ENCODE measurements at regions not wholly inside any gene's neighbourhood (a gene's known extent, or its start where the extent isn't known, plus 50 kb on each side); places are given as distances from the start of the nearest gene placed in this dataset.

- TF ChIP-seq CTCF (IDR thresholded peaks at IDR 0.05) (no peak), POLR2AphosphoS5 (IDR thresholded peaks at IDR 0.05) (no peak), POLR2A (IDR thresholded peaks at IDR 0.05) (no peak), EP300 (IDR thresholded peaks at IDR 0.05) (no peak)
These were observed 478.4 kb downstream of the STK39 start for GRCh38 chr2:167769020-167769419.
